SU-DHL-6 (cell line): ENCODE measurements at regions not wholly inside any gene's neighbourhood (a gene's known extent, or its start where the extent isn't known, plus 50 kb on each side); places are given as distances from the start of the nearest gene placed in this dataset.

ENCODE experiments used
- H2AFZ ChIP-seq: fragments of 200-600 bp; sonication (generic); 2 replicates; pipeline ENCODE4 v1.6.1; 2014; ENCODE audit warnings: low read depth, mild to moderate bottlenecking, moderate library complexity, mixed read lengths, antibody characterized with exemption, low read length; ENCODE audit not compliant: severe bottlenecking
- H3F3A ChIP-seq: fragments of 200-600 bp; shearing (Covaris generic); 2 replicates; pipeline ENCODE4 v1.6.0; 2016; ENCODE audit warnings: antibody characterized with exemption, mild to moderate bottlenecking; ENCODE audit not compliant: insufficient read depth
- H3K27ac ChIP-seq: fragments of 200-600 bp; sonication (generic); 2 replicates; pipeline ENCODE4 v1.5.1; 2016; ENCODE audit warnings: low read depth, mild to moderate bottlenecking, low read length, moderate library complexity, mixed read lengths
- H3K27me3 ChIP-seq: fragments of 200-600 bp; sonication (generic), shearing (Covaris generic); 2 replicates; pipeline ENCODE4 v1.6.0; 2014; ENCODE audit warnings: mild to moderate bottlenecking, low read length
- H3K36me3 ChIP-seq: fragments of 200-600 bp; sonication (generic); 2 replicates; pipeline ENCODE4 v1.6.1; 2014; ENCODE audit warnings: mild to moderate bottlenecking, low read length, mixed read lengths
- H3K4me2 ChIP-seq: fragments of 300-600, 200-600 bp; shearing (Covaris generic), sonication (generic); 2 replicates; pipeline ENCODE4 v1.6.0; 2014; ENCODE audit warnings: low read length, low read depth, mild to moderate bottlenecking; ENCODE audit not compliant: poor library complexity, severe bottlenecking
- H3K4me3 ChIP-seq: fragments of 200-600 bp; sonication (generic); 2 replicates; pipeline ENCODE4 v1.5.1; 2014; ENCODE audit warnings: antibody characterized with exemption, low read length, mild to moderate bottlenecking, mixed read lengths; ENCODE audit not compliant: insufficient read depth, poor library complexity, severe bottlenecking
- H3K79me2 ChIP-seq: fragments of 200-600 bp; sonication (generic); 2 replicates; pipeline ENCODE4 v1.6.1; 2014; ENCODE audit warnings: mild to moderate bottlenecking, low read length, moderate library complexity; ENCODE audit not compliant: insufficient read depth
- H3K9ac ChIP-seq: fragments of 200-600 bp; sonication (generic); 2 replicates; pipeline ENCODE4 v1.7.0; 2014; ENCODE audit warnings: mild to moderate bottlenecking, low read length
- H3K9me2 ChIP-seq: fragments of 200-600 bp; sonication (generic); replicated peaks from 2 replicates; pipeline ENCODE4 v1.6.1; 2014; ENCODE audit warnings: low read length; ENCODE audit not compliant: insufficient read depth
- H3K9me3 ChIP-seq: fragments of 200-600 bp; sonication (generic); 2 replicates; pipeline ENCODE4 v1.6.1; 2014; ENCODE audit warnings: low read length, mixed read lengths; ENCODE audit not compliant: insufficient read depth
- H4K20me1 ChIP-seq: fragments of 200-600 bp; sonication (generic); 2 replicates; pipeline ENCODE4 v1.6.1; 2014; ENCODE audit warnings: low read depth, mild to moderate bottlenecking, antibody characterized with exemption, low read length, moderate library complexity, mixed read lengths
- EZH2phosphoT487 ChIP-seq: fragments of 200-600 bp; sonication (generic), shearing (Covaris generic); conservative IDR thresholded peaks from 2 replicates; pipeline ENCODE4 v1.6.1; 2018; ENCODE audit warnings: mild to moderate bottlenecking, antibody characterized with exemption, low read length, moderate library complexity, mixed read lengths
- TF ChIP-seq, protein P1 (sequence below): fragments of 200-600 bp; sonication (generic); IDR thresholded peaks from one replicate; pipeline ENCODE4 v1.5.1; 2017; ENCODE audit warnings: antibody characterized with exemption, mild to moderate bottlenecking, low read length, moderate library complexity; ENCODE audit not compliant: insufficient read depth, poor library complexity, severe bottlenecking

DNA sequence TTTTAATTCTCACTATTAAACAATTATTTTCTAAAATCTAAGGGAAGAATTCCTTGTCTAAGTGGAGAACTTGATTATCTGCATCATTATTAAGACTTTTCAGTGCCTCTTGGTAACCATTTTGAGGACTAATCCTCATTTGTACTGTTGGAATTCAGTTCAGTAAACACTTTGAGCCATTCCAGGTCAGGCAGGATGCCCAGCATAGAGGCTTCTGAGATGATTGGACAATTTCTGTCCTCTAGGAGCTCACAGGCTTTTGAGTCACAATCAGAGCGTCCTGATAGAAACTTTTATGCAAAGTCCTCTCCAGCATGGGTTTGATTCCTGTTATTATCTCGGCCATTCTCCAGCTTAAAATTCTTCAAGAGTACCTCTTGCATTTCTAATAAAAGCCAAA lies 1304.6 kb downstream of the EPHA7 start:
- no peaks in the 10 kb centered on the region for H3K36me3 ChIP-seq
- no peak for TF ChIP-seq EZH2phosphoT487
- TF ChIP-seq, protein P1, sequence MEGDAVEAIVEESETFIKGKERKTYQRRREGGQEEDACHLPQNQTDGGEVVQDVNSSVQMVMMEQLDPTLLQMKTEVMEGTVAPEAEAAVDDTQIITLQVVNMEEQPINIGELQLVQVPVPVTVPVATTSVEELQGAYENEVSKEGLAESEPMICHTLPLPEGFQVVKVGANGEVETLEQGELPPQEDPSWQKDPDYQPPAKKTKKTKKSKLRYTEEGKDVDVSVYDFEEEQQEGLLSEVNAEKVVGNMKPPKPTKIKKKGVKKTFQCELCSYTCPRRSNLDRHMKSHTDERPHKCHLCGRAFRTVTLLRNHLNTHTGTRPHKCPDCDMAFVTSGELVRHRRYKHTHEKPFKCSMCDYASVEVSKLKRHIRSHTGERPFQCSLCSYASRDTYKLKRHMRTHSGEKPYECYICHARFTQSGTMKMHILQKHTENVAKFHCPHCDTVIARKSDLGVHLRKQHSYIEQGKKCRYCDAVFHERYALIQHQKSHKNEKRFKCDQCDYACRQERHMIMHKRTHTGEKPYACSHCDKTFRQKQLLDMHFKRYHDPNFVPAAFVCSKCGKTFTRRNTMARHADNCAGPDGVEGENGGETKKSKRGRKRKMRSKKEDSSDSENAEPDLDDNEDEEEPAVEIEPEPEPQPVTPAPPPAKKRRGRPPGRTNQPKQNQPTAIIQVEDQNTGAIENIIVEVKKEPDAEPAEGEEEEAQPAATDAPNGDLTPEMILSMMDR: no peak
- no peak overlapping the region for H3K4me2 ChIP-seq
- H2AFZ ChIP-seq: no peak overlapping the region
- H4K20me1 ChIP-seq: no peaks in the 10 kb centered on the region
- no peaks in the 10 kb centered on the region for H3K27me3 ChIP-seq
- no peaks in the 10 kb centered on the region for H3K9me2 ChIP-seq
- no peak overlapping the region for H3K27ac ChIP-seq
- H3F3A ChIP-seq: no peaks in the 10 kb centered on the region
- no peak overlapping the region for H3K9ac ChIP-seq
- no peaks in the 10 kb centered on the region for H3K9me3 ChIP-seq
- no peak overlapping the region for H3K4me3 ChIP-seq
- H3K79me2 ChIP-seq: no peaks in the 10 kb centered on the region

DNA sequence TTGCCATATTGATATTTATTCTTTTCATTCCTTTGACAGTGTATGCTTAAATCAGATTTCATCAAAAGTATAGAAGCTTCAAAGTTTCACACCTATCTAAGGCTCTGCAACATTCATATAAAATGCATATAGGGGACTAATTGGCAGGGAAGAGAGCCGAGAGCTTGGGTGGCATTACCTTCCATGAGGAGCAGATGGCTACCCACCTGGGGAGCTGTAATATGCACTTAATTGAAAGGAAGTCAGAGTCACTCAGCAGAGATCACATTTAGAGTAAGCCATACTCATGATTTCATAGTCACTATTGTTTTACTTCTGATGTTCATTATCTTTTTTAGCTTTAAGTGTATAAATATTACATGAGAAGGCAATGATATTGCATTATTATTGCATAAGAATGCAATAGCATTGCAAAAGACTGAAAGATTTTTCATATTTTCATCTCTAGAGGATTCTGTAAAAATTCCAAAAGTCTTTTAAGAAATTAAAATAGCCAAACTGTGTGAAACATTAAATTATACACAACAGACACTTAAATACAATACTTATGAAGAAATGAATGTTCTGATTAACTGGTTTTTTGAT lies 1305.2 kb downstream of the EPHA7 start:
- H2AFZ ChIP-seq: no peak overlapping the region
- no peak overlapping the region for H3K27ac ChIP-seq
- H3K9ac ChIP-seq: no peak overlapping the region
- no peaks in the 10 kb centered on the region for H3F3A ChIP-seq
- no peaks in the 10 kb centered on the region for H3K36me3 ChIP-seq
- no peak overlapping the region for H3K4me3 ChIP-seq
- H3K9me2 ChIP-seq: no peaks in the 10 kb centered on the region
- no peak overlapping the region for H3K4me2 ChIP-seq
- TF ChIP-seq, protein P1: no peak
- no peak for TF ChIP-seq EZH2phosphoT487
- no peaks in the 10 kb centered on the region for H3K27me3 ChIP-seq
- H4K20me1 ChIP-seq: no peaks in the 10 kb centered on the region
- no peaks in the 10 kb centered on the region for H3K9me3 ChIP-seq
- no peaks in the 10 kb centered on the region for H3K79me2 ChIP-seq

DNA sequence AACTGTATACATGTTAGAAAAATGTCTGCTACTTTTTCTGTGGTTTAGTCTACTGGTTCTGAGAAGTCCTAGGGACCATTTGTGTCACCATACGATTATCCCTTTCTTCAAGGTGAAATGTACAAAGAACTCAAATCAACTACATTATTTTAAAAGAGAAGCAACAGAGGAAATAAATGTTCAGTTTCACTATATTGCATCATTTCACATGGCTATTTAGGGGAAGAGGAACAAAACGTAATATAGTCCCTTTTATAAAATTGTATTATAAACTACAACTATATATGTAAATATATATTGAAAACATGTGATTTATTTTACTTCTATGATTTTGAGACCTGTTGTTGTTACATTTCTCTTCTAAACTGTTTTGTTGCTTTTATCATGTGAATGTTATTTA lies 1308.0 kb downstream of the EPHA7 start:
- Histone ChIP-seq H3K9me2 (no peaks in the 10 kb centered on the region), H3K4me3 (no peak overlapping the region), H3K27me3 (no peaks in the 10 kb centered on the region), H3K4me2 (no peak overlapping the region), H3F3A (no peaks in the 10 kb centered on the region), H2AFZ (no peak overlapping the region), H3K79me2 (no peaks in the 10 kb centered on the region), H4K20me1 (no peaks in the 10 kb centered on the region), H3K27ac (no peak overlapping the region), H3K9me3 (no peaks in the 10 kb centered on the region), H3K36me3 (no peaks in the 10 kb centered on the region), H3K9ac (no peak overlapping the region)
- TF ChIP-seq, protein P1: no peak
- TF ChIP-seq EZH2phosphoT487: no peak
